Caco-2 (cell line): ENCODE measurements at regions not wholly inside any gene's neighbourhood (a gene's known extent, or its start where the extent isn't known, plus 50 kb on each side); places are given as distances from the start of the nearest gene placed in this dataset.

Source experiments
- BruUV-seq: library from RNA; stranded (reverse); fragments of 400-500 nt; replicated peaks from 2 replicates; lab custom pipeline; 2021; lab: Mats Ljungman, UMichigan
- CTCF ChIA-PET: fragments of 300-600 bp; sonication (Branson Sonifier 250); formaldehyde crosslinking; loops from one replicate; lab custom pipeline; 2022; ENCODE audit warnings: antibody characterized with exemption; lab: Charles Lee
- POLR2A ChIA-PET: fragments of 300-600 bp; sonication (Branson Sonifier 250); formaldehyde crosslinking; loops from one replicate; lab custom pipeline; 2022; ENCODE audit warnings: antibody characterized with exemption; lab: Charles Lee
- DNase-seq, 2 experiments: peaks; one replicate each; pipeline versions ENCODE4 v3.0.0 to v3.0.0-alpha.2; 2020 to 2022
- H3K27me3 ChIP-seq: replicated peaks from 2 replicates; pipeline ENCODE4 v1.6.0; 2011; ENCODE audit warnings: low read length; ENCODE audit not compliant: control insufficient read depth, insufficient read depth
- H3K36me3 ChIP-seq: 2 replicates; pipeline ENCODE4 v1.5.1; 2011; ENCODE audit warnings: low read length; ENCODE audit not compliant: control insufficient read depth, insufficient read depth
- H3K4me1 ChIP-seq: fragments of 250-450 bp; sonication (Bioruptor Pico); 2 replicates; pipeline ENCODE4 v1.5.1; 2020; ENCODE audit warnings: mild to moderate bottlenecking
- H3K4me3 ChIP-seq: 2 replicates; pipeline ENCODE4 v1.5.1; 2011; ENCODE audit warnings: low read depth, mild to moderate bottlenecking, control low read depth, low read length
- H3K9me3 ChIP-seq: fragments of 250-450 bp; sonication (Bioruptor Pico); 2 replicates; pipeline ENCODE4 v1.5.1; 2020; ENCODE audit warnings: mild to moderate bottlenecking, moderate library complexity
- H3K27ac Mint-ChIP-seq: one replicate; pipeline ENCODE4 v1.8.0; 2022; ENCODE audit warnings: mixed read lengths; ENCODE audit not compliant: unreplicated experiment
- H3K27me3 Mint-ChIP-seq: one replicate; pipeline ENCODE4 v1.8.0; 2022; ENCODE audit warnings: mixed read lengths; ENCODE audit not compliant: insufficient read depth, unreplicated experiment
- H3K36me3 Mint-ChIP-seq: one replicate; pipeline ENCODE4 v1.8.0; 2022; ENCODE audit warnings: mild to moderate bottlenecking, mixed read lengths; ENCODE audit not compliant: insufficient read depth, unreplicated experiment
- H3K4me1 Mint-ChIP-seq: one replicate; pipeline ENCODE4 v1.8.0; 2022; ENCODE audit warnings: low read depth, mixed read lengths; ENCODE audit not compliant: unreplicated experiment
- H3K4me3 Mint-ChIP-seq: one replicate; pipeline ENCODE4 v1.8.0; 2022; ENCODE audit warnings: mild to moderate bottlenecking, moderate library complexity, mixed read lengths; ENCODE audit not compliant: unreplicated experiment
- H3K9me3 Mint-ChIP-seq: one replicate; pipeline ENCODE4 v1.8.0; 2022; ENCODE audit warnings: mixed read lengths; ENCODE audit not compliant: unreplicated experiment
- intact Hi-C: fragments of 100-400 bp; cut with micrococcal nuclease; formaldehyde crosslinking; loops from one replicate; pipeline ENCODE4 v1.10.0; 2022; ENCODE audit not compliant: unreplicated experiment
- TF ChIP-seq, protein P1 (sequence below), 2 experiments: fragments of 200-600 bp in 1 of 2; IDR thresholded peaks; 1 replicate in 1 of 2; 2 replicates in 1 of 2; pipeline versions ENCODE4 v1.5.1 to v1.8.0; 2011 to 2022; ENCODE audit warnings: antibody characterized with exemption in 1 of 2, control low read depth in 1 of 2, inconsistent platforms in 1 of 2, low read depth in 1 of 2, low read length in 1 of 2, mild to moderate bottlenecking in 1 of 2, moderate library complexity in 1 of 2; ENCODE audit not compliant: insufficient read depth in 1 of 2, severe bottlenecking in 1 of 2, unreplicated experiment in 1 of 2

DNA sequence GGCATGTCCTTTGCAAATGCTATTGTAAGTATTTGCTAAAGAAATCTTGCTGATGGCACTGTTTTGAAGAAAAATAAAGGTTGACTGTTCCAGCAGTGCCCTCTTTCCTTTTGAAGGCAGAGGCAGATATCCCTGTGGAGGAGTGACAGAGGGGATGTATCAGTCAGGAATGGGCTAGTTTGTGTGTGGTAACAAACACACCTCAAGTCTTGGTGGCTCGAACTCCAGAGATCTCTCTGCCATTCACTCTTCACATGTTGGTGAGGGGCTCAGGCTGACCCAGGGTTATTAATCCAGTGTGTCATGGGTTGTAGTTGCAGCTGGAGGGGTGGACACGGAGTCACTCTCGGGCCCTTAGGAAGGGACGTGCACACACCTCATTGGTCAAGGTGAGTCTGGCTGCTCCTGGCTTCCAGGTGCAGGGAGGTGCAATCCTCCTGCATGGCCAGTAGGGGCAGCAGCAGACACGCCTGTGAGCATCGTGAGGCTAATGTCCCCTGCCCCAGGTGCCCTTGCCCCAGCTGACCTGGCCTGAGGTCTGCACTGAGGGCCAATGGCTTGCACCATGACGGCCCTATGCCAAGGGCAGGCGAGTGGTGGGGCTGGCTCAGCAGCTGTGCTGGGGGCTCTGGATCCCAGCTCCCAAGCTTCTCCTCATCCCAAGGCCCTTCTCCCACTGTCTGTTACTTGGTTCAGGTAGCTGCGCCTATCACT is 146.5 kb downstream of the ASB1 start:
- CTCF ChIA-PET: no interaction called here
- no peaks in the 10 kb centered on the region for H3K9me3 ChIP-seq
- no peaks in the 10 kb centered on the region for H3K4me1 ChIP-seq
- no TSS peak for BruUV-seq
- Mint-ChIP-seq H3K9me3 (no peaks in the 10 kb centered on the region), H3K36me3 (no peaks in the 10 kb centered on the region), H3K4me3 (no peak overlapping the region), H3K27ac (no peak overlapping the region), H3K27me3 (no peaks in the 10 kb centered on the region), H3K4me1 (no peaks in the 10 kb centered on the region)
- no peaks in the 10 kb centered on the region for H3K27me3 ChIP-seq
- DNase-seq: peak in 1 of 2 experiments; percentile 25
- no peak overlapping the region for H3K4me3 ChIP-seq
- TF ChIP-seq, protein P1, sequence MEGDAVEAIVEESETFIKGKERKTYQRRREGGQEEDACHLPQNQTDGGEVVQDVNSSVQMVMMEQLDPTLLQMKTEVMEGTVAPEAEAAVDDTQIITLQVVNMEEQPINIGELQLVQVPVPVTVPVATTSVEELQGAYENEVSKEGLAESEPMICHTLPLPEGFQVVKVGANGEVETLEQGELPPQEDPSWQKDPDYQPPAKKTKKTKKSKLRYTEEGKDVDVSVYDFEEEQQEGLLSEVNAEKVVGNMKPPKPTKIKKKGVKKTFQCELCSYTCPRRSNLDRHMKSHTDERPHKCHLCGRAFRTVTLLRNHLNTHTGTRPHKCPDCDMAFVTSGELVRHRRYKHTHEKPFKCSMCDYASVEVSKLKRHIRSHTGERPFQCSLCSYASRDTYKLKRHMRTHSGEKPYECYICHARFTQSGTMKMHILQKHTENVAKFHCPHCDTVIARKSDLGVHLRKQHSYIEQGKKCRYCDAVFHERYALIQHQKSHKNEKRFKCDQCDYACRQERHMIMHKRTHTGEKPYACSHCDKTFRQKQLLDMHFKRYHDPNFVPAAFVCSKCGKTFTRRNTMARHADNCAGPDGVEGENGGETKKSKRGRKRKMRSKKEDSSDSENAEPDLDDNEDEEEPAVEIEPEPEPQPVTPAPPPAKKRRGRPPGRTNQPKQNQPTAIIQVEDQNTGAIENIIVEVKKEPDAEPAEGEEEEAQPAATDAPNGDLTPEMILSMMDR (IDR thresholded peaks at IDR 0.05; ENCODE audit: insufficient read depth in 1 of 2, low read depth in 1 of 2, low read length in 1 of 2, severe bottlenecking in 1 of 2, unreplicated experiment in 1 of 2): peak; percentile 35 to 52
- POLR2A ChIA-PET: no interaction called here
- H3K36me3 ChIP-seq: no peaks in the 10 kb centered on the region
- intact Hi-C loops: no loop called here

DNA sequence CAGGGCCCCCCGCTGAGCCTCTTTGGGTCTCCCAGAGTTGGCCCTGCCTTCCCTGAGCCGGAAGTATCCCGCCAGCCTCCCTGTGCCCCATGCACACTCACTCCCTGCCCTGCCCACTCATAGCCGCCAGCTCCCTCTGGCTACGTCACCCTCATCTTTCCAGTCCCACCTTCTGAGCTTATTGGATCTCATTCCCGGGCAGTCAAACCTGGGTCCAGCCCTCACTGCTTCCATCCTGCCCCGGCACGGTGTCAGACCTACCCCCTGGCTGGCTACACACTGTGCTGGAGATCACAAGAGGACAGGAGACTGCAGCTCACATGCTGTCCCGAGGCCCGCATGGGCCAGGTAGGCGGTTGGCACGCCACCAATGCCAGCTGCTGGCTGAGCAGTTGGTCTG is 147.2 kb downstream of the ASB1 start:
- BruUV-seq: no TSS peak
- TF ChIP-seq, protein P1 (IDR thresholded peaks at IDR 0.05; ENCODE audit: insufficient read depth in 1 of 2, low read depth in 1 of 2, low read length in 1 of 2, severe bottlenecking in 1 of 2, unreplicated experiment in 1 of 2): no peak
- DNase-seq: no peak
- H3K27me3 ChIP-seq: no peaks in the 10 kb centered on the region
- H3K4me3 ChIP-seq: no peak overlapping the region
- CTCF ChIA-PET: no interaction called here
- Mint-ChIP-seq H3K36me3 (no peaks in the 10 kb centered on the region), H3K27ac (no peak overlapping the region), H3K9me3 (no peaks in the 10 kb centered on the region), H3K4me1 (no peaks in the 10 kb centered on the region), H3K27me3 (peaks cover 3% of the 10 kb centered on the region), H3K4me3 (no peak overlapping the region)
- POLR2A ChIA-PET: no interaction called here
- H3K36me3 ChIP-seq: no peaks in the 10 kb centered on the region
- intact Hi-C loops: no loop called here
- H3K9me3 ChIP-seq: no peaks in the 10 kb centered on the region
- H3K4me1 ChIP-seq: no peaks in the 10 kb centered on the region

DNA sequence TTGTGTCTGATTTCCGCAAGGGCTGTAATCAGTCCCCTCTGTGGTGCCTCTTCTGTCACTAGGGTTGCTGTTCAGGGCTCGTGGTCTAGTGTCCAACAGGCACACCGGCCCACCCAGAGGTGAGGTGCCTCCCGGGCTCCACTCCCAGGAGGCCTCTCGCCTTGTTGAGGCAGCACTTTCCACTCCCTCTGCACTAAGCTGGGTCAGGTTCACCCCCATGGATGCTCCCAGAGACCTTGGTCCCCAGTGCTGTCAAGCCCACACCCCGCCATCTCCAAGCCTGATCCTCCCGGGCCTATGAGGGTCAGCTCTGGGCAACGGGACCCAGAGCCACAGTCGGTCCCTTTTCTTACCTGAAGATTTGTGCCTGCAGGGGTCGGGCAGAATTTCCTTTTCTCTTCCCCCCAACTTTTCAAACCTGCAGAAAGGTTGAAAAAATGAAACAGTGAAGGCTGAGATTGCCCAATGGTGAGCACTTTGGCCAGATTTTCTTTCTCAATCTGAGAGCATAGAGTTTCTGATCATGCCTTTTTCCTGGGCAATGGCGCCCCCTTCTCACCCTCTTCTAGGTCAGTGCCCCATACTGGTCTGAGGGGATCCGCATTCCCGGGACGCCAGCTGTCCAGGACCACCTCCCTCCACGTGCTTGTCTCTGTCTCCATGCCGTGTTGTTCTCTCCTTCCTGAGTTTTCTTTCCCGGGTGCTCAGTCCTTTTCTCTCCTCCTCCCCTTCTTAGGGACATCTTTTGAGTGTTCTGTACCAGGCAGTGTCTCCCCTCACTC is 148.0 kb downstream of the ASB1 start:
- Histone ChIP-seq H3K27me3 (no peaks in the 10 kb centered on the region), H3K4me1 (no peaks in the 10 kb centered on the region), H3K36me3 (no peaks in the 10 kb centered on the region), H3K9me3 (no peaks in the 10 kb centered on the region), H3K4me3 (no peak overlapping the region)
- Mint-ChIP-seq H3K36me3 (no peaks in the 10 kb centered on the region), H3K4me1 (no peaks in the 10 kb centered on the region), H3K27me3 (peaks cover 6% of the 10 kb centered on the region), H3K9me3 (no peaks in the 10 kb centered on the region), H3K4me3 (no peak overlapping the region), H3K27ac (no peak overlapping the region)
- intact Hi-C loops: no loop called here
- ChIA-PET CTCF (no interaction called here), POLR2A (no interaction called here)
- TF ChIP-seq, protein P1 (IDR thresholded peaks at IDR 0.05; ENCODE audit: insufficient read depth in 1 of 2, low read depth in 1 of 2, low read length in 1 of 2, severe bottlenecking in 1 of 2, unreplicated experiment in 1 of 2): no peak
- BruUV-seq: no TSS peak
- no peak for DNase-seq
